Fibroblast of lung (primary cell): ENCODE measurements at regions not wholly inside any gene's neighbourhood (a gene's known extent, or its start where the extent isn't known, plus 50 kb on each side); places are given as distances from the start of the nearest gene placed in this dataset.

Experiments used
- CTCF ChIP-seq, 2 donors: IDR thresholded peaks in 1 of 2; conservative IDR thresholded peaks in 1 of 2; 1 replicate in 1 of 2; 2 replicates in 1 of 2; pipeline ENCODE4 v1.5.1; 2011 to 2012; ENCODE audit warnings: low read length in 2 of 2, control low read depth in 1 of 2, inconsistent platforms in 1 of 2, low read depth in 1 of 2, mild to moderate bottlenecking in 1 of 2
- EZH2 ChIP-seq: IDR thresholded peaks from 2 replicates; pipeline ENCODE4 v1.5.1; 2012; ENCODE audit warnings: low read length, control low read depth, mild to moderate bottlenecking; ENCODE audit errors: missing control alignments

- TF ChIP-seq CTCF (conservative IDR thresholded peaks at IDR 0.05 in 1 of 2, IDR thresholded peaks at IDR 0.05 in 1 of 2; ENCODE audit: low read depth in 1 of 2, low read length in 2 of 2) (no peak), EZH2 (no peak)
Measured at GRCh38 chr2:47288864-47289263, 80.2 kb upstream of the EPCAM start.
